ENCODE measurements at regions not wholly inside any gene's neighbourhood (a gene's known extent, or its start where the extent isn't known, plus 50 kb on each side); places are given as distances from the start of the nearest gene placed in this dataset.
"Not testable (repeated sequence)": the region's sequence is repeated elsewhere in the genome, so short reads cannot be mapped to it uniquely, and the experiment has no call there.

GRCh38 chr13:74246487-74246886, 112.3 kb upstream of the KLF12 start:
- DNase-seq (ENCODE audit: low spot score) = no peak

DNA sequence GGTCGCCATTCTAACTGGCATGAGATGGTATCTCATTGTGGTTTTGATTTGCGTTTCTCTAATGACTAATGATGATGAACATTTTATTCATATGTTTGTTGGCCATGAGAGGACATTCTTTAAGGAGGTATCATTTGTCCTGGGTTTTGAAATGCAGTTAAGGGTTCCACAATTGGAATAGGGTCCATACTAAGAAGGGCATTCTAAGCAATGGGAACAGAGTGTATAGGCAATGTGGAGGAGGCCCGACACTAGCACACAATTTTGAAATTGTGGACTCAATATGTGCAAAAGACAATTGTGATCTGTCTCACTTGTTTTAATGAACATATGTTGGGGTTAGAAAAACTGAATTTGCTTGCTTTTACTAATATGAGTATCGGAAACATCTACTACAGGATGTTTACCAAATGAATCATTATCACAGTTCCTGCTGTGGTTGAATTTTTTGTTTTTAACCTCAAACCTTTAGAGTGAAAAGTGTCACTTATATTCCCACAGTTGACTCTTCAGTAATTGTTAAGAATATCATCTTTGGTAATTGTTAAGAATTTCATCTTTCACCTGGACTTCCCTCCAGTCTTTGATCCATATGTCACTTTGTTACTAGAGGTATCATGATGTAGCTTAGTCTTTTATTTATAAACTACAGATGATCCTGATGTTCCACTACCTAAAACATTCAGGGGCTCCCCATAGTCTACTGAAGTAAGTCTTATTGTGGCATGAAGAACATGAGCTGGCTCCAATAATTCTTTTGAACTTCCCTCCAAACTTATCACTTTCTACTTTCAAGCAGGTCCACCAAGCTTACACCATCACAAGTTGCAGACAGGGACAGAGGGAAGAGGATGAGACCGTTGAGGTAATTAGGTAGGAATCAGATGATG, 109.7 kb upstream of the KLF12 start:
- peak; percentile 63 for DNase-seq (ENCODE audit: low spot score)

GRCh38 chr13:74241343-74241742, 107.1 kb upstream of the KLF12 start:
- DNase-seq (ENCODE audit: low spot score) = not testable (repeated sequence)

GRCh38 chr13:74230984-74231501, 96.8 kb upstream of the KLF12 start:
- DNase-seq (ENCODE audit: low spot score) = no peak

GRCh38 chr13:74229242-74229641, 95.0 kb upstream of the KLF12 start:
- DNase-seq (ENCODE audit: low spot score) = no peak

- DNase-seq (ENCODE audit: low spot score) = no peak
Measured at GRCh38 chr13:74227476-74228158, 93.4 kb upstream of the KLF12 start.

DNA sequence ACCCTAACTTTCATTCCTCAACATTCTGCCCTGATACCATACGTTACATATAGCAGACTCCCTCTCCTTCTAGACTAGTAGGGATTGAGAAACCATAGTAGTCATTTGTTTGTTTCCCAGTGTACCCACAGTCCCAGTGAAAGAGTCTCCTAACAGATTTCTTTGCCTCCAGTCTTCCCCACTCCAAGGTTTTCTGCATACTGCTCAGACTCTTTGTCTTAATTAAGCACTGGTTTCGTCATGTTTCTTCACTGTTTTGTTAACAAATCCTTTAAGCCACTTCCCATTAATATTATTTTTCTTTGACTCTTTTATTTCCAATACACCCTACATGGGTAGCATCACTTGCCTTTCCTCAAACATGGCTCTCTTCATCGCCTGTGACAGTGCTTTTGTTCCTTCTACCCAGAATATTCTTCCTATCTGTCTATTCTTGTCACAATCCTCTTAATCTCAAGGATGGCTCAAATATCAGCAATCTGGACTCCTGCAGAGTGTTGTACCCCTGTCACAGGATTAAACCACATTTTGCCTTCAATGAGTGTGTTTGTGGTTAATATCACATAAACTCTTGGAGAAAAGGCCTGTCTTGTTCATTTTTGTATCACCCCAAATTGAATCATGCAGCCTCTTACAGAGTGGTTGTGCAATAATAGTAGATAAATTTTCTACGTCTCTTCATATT, 92.7 kb upstream of the KLF12 start:
- DNase-seq (ENCODE audit: low spot score) = no peak

GRCh38 chr13:74221752-74222151, 87.5 kb upstream of the KLF12 start:
- DNase-seq (ENCODE audit: low spot score) = no peak

DNA sequence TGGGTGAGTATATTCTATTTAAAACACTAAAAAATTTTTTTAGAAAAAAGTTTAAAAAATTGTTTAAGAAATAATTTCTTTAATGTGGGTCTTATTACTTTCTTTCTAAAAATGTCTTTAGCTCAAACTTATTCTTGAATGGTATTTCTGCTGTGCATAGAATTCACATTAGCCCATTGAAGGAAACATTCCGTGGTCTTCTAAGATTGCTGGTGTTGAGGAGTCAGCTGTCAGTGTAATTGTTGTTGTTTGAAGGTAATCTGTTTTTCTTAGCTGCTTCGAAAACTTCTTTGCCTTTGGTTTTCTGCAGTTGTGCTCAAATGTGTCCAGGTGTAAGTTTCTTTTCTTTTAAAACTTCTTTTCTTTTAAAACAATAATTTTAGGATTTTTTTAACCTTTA, 85.4 kb upstream of the KLF12 start:
- DNase-seq (ENCODE audit: low spot score) = no peak

DNA sequence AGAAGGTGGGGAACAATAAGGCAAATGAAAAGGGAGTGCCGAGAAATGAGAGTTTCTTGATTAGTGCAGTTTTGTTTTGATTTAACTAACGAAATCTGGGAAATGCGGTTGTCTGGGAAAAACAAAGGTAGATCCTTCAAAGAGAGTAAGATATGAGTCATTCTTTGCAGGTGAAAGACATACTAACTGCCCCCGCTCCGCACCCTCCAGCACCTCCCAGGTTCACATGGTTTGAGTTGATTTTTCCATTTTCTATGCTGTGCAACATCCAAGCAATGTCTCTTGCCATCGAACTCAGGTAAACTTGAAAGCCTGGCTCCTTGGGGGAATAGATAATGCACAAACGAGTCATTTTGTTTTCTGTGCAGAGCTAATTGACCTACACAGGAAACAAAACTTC, 84.1 kb upstream of the KLF12 start:
- DNase-seq (ENCODE audit: low spot score) = no peak

GRCh38 chr13:74217811-74218210, 83.6 kb upstream of the KLF12 start:
- DNase-seq (ENCODE audit: low spot score) = no peak

DNA sequence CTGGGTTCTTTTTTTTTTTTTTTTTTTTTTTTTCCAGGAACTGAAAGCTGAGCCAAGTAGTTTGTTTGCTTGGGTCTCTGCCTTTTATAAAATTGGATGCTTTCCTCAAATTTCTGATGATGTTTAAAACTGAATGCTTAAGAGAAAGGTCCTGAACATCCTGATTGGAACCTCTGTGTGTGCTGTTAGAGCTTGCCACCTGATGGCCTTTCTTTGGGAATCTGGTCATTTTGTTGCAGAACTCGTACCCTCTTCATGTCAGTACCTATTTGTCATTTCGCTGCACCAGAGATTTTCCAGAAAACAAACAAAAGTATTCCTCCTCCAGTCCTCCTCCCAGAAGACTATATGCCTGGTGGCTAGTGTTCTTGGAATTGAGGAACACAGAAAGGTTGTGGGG, 81.2 kb upstream of the KLF12 start:
- DNase-seq (ENCODE audit: low spot score) = no peak

DNA sequence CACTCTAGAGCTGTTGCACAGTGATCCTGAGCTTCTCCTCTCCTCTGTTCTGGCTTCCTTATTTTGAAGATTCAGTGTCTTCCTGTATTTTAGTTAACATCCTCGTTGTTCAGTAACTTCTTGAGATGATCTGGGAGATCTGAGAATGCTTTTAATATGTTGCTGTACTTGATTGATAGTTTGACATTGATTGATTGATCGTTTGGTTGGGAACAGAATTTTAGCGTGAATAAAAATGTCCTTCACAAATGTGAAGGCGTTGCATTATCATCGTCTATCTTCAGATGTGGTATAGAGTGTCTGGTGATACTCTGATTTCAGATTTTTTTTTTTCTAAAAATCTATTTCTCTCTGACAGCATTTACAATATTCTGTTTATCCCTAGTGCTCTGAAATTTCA, 80.1 kb upstream of the KLF12 start:
- DNase-seq (ENCODE audit: low spot score) = no peak

- no peak for DNase-seq (ENCODE audit: low spot score)
Measured at GRCh38 chr13:74210693-74211393, 76.6 kb upstream of the KLF12 start.

DNA sequence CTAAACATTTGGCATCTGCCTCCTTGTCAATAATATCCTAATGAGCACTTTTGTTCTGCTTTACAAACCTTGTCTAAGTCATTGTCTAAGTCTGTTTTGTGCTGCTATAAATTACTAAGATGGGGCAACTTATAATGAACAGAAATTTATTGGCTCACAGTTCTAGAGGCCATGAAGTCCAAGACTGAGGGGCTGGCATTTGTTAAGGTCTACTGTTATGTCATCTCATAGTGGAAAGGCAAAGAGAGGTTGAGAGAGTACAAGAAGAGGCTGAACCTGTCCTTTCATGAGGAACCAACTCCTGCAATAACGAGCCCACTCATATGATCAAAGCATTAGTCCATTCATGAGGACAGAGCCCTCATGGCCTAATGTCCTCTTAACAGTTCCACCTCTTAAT, 72.7 kb upstream of the KLF12 start:
- no peak for DNase-seq (ENCODE audit: low spot score)

DNA sequence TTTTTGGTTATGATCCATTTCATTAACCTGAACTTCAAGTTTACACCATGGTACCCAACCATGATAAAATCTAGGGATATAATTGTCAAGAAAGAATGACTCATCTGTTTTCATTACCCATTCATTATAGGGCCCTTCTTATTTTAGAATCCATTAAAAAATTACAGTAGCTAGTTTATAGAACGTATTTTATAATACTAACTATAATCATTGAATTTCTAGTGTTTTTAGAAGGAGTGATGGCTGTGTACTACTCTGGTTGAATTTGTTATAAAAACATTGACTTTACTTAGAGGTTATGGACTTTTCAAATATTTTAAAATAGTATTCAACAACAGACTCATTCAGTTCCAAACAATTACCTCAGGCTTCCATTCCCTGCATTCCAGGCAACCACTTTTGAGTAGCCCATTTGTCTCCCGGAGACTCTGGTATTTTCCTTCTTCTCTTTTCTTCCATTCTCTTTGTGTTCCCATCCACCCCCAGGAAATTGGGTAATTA, 71.9 kb upstream of the KLF12 start:
- DNase-seq (ENCODE audit: low spot score) = no peak

DNA sequence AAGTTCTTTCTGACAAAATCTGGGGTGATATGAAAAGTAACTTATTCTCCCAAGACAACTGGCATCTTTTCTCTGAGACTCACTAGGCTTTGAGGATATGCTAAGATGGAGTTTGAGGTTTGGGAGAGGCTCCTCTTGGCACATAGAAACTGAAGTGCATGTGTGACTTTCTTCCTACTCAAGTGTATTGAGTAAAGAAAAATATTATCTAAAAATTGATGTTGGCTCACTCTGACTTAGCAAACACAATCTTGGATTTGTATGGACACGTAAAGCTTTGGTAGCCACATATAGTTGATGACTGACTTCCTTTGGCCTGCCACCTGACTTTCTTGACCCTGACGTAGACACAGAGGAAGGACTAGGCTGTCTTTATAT, 71.1 kb upstream of the KLF12 start:
- DNase-seq (ENCODE audit: low spot score) = no peak

GRCh38 chr13:74204602-74205312, 70.6 kb upstream of the KLF12 start:
- no peak for DNase-seq (ENCODE audit: low spot score)

DNA sequence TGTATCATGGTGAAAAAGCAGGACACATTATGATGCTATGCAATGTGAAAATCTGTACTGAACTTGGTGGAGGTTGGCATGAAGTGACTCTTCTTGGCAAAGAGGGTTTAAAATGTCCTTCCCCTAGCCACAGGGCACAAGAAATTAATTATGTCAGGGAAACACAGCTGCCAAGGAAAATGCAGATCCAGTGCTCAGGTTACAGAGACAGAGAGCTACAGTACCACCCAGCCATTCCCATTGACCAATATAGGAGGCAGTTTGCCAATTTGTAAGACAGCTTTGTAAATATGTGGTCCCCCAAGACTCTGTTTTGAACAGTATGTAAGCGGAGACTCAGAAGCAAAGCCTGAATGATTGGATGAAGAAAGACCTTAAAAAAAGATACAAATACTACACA, 69.4 kb upstream of the KLF12 start:
- no peak for DNase-seq (ENCODE audit: low spot score)

- DNase-seq (ENCODE audit: low spot score) = no peak
Measured at GRCh38 chr13:74202129-74202813, 68.1 kb upstream of the KLF12 start.

- no peak for DNase-seq (ENCODE audit: low spot score)
Measured at GRCh38 chr13:74201530-74201929, 67.3 kb upstream of the KLF12 start.
